Naive thymus-derived CD8-positive, alpha-beta T cell (primary cell): ENCODE measurements at regions not wholly inside any gene's neighbourhood (a gene's known extent, or its start where the extent isn't known, plus 50 kb on each side); places are given as distances from the start of the nearest gene placed in this dataset.
"Not testable (repeated sequence)": the region's sequence is repeated elsewhere in the genome, so short reads cannot be mapped to it uniquely, and the experiment has no call there.

Experiments used
- ATAC-seq, 2 donors: fragments of 150-1000 bp; cut with Tn5 transposase in 1 of 2; sonication (Bioruptor Pico), chemical (Tn5 transposase) in 1 of 2; 1 replicate in 1 of 2; 2 replicates in 1 of 2; pipeline ENCODE4 v1.10.0; 2021; ENCODE audit warnings: mild to moderate bottlenecking in 2 of 2, moderate library complexity in 2 of 2
- POLR2A ChIA-PET: fragments of 350-600 bp; sonication (Branson Sonifier 250); formaldehyde crosslinking; loops from one replicate; lab custom pipeline; 2021; ENCODE audit warnings: antibody characterized with exemption; lab: Charles Lee
- DNase-seq, 10 donors: peaks; one replicate each; pipeline versions ENCODE4 v3.0.0 to v3.0.0-alpha.2; 2020 to 2022
- H3K27ac Mint-ChIP-seq, 10 donors: one replicate each; pipeline ENCODE4 v1.8.0; 2020 to 2022; ENCODE audit warnings: mild to moderate bottlenecking in 10 of 10, mixed read lengths in 10 of 10, moderate library complexity in 4 of 10, inconsistent platforms in 1 of 10
- H3K27me3 Mint-ChIP-seq, 5 donors: one replicate each; pipeline ENCODE4 v1.8.0; 2021 to 2022; ENCODE audit warnings: mixed read lengths in 5 of 5
- H3K36me3 Mint-ChIP-seq, 3 donors: one replicate each; pipeline ENCODE4 v1.8.0; 2020 to 2022; ENCODE audit warnings: mixed read lengths in 3 of 3, mild to moderate bottlenecking in 2 of 3, inconsistent platforms in 1 of 3
- H3K4me1 Mint-ChIP-seq, 4 donors: one replicate each; pipeline ENCODE4 v1.8.0; 2021 to 2022; ENCODE audit warnings: mixed read lengths in 4 of 4
- H3K4me3 Mint-ChIP-seq, 10 donors: one replicate each; pipeline ENCODE4 v1.8.0; 2020 to 2022; ENCODE audit warnings: mild to moderate bottlenecking in 10 of 10, mixed read lengths in 10 of 10, moderate library complexity in 6 of 10, inconsistent platforms in 1 of 10
- H3K9me3 Mint-ChIP-seq, 9 donors: one replicate each; pipeline ENCODE4 v1.8.0; 2020 to 2022; ENCODE audit warnings: mixed read lengths in 9 of 9, mild to moderate bottlenecking in 3 of 9, inconsistent platforms in 1 of 9, moderate library complexity in 1 of 9

DNA sequence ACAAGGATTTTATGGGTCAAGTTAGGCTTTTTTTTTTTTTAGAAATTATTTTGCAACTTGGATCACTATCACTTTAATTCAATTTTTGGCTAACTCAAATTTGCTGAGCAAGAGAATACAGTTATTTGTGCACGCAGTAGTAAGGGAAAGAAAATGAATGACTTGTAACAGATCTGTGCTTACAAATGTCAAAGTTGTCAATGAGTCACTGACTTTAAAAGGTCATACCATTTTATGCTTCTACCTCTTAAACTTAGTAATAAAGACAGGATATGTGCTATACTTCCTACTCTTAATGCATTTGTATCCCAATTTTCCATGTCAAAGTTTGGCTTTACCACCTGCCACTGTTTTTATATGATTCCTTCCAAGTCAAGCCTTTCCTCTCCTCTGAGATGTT lies 131.1 kb upstream of the FBXO33 start:
- DNase-seq, result no peak
- Mint-ChIP-seq H3K36me3 (peaks cover 0 to 25% (median 13%) of the 10 kb centered on the region in 3 donors), H3K27ac (no peak overlapping the region), H3K27me3 (no peaks in the 10 kb centered on the region), H3K9me3 (peaks cover 7 to 47% (median 34%) of the 10 kb centered on the region in 9 donors), H3K4me3 (no peak overlapping the region), H3K4me1 (no peaks in the 10 kb centered on the region)
- POLR2A ChIA-PET, result no interaction called here
- ATAC-seq, result no peak

DNA sequence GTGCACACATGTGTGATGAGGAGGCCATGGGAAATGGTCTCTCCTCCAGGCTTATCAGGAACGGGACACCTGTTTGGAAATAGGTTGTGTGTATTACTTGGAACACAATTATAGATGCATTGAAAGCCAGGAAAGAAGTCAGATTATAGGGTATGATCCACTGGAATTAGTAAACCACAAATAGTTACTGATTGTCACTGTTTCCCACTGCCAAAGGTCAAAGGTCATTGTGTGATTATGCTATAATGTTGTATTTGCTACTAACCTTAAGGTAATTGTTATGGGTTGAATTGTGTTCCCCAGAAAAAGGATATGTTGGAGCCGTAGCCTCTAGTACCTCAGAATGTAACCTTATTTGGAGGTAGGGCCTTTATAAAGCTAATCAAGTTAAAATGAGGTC lies 129.9 kb upstream of the FBXO33 start:
- Mint-ChIP-seq H3K4me1 (no peaks in the 10 kb centered on the region), H3K27me3 (no peaks in the 10 kb centered on the region), H3K4me3 (no peak overlapping the region), H3K9me3 (peaks cover 10 to 49% (median 38%) of the 10 kb centered on the region in 9 donors), H3K27ac (no peak overlapping the region), H3K36me3 (peaks cover 0 to 25% (median 15%) of the 10 kb centered on the region in 3 donors)
- POLR2A ChIA-PET, result no interaction called here
- ATAC-seq, result no peak
- no peak for DNase-seq

GRCh38 chr14:39558525-39558924 lies 126.3 kb upstream of the FBXO33 start:
- DNase-seq, result no peak
- POLR2A ChIA-PET, result no interaction called here
- Mint-ChIP-seq H3K27me3 (no peaks in the 10 kb centered on the region), H3K9me3 (peaks cover 11 to 71% (median 43%) of the 10 kb centered on the region in 9 donors), H3K27ac (no peak overlapping the region), H3K4me1 (no peaks in the 10 kb centered on the region), H3K4me3 (no peak overlapping the region), H3K36me3 (peaks cover 0 to 30% (median 30%) of the 10 kb centered on the region in 3 donors)
- ATAC-seq, result no peak

- Mint-ChIP-seq H3K27ac (no peak overlapping the region), H3K4me3 (no peak overlapping the region), H3K27me3 (no peaks in the 10 kb centered on the region), H3K9me3 (peaks cover 11 to 69% (median 39%) of the 10 kb centered on the region in 9 donors), H3K4me1 (no peaks in the 10 kb centered on the region), H3K36me3 (peaks cover 0 to 32% (median 27%) of the 10 kb centered on the region in 3 donors)
- DNase-seq (no peak), ATAC-seq (no peak)
- POLR2A ChIA-PET, result no interaction called here
These were observed 123.5 kb upstream of the FBXO33 start for GRCh38 chr14:39555749-39556148.

- ATAC-seq (no peak), DNase-seq (no peak)
- POLR2A ChIA-PET, result no interaction called here
- Mint-ChIP-seq H3K36me3 (peaks cover 0 to 28% (median 26%) of the 10 kb centered on the region in 3 donors), H3K4me3 (no peak overlapping the region), H3K27ac (no peak overlapping the region), H3K9me3 (peaks cover 11 to 69% (median 35%) of the 10 kb centered on the region in 9 donors), H3K4me1 (no peaks in the 10 kb centered on the region), H3K27me3 (no peaks in the 10 kb centered on the region)
These were observed 122.3 kb upstream of the FBXO33 start for GRCh38 chr14:39554576-39554975.

DNA sequence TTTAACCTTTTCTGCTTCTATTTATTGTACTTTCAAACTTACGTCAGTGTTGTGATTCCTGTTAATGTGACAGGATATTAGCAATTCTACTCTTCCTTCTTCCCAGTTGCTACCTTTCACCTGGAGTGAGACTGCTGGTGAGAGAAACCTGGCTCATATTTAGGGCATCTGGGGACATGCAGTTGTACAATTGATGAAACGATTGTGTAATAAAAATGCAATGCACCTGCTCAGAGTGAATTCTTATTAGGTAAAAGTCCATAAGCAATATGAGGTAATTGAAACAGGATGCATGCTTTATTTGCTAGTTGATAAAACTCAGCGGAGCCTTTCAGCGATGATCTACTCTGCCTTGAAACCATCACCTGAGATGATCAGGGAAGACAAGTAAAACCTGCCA lies 116.1 kb upstream of the FBXO33 start:
- no peaks in the 10 kb centered on the region for H3K27me3 Mint-ChIP-seq

DNA sequence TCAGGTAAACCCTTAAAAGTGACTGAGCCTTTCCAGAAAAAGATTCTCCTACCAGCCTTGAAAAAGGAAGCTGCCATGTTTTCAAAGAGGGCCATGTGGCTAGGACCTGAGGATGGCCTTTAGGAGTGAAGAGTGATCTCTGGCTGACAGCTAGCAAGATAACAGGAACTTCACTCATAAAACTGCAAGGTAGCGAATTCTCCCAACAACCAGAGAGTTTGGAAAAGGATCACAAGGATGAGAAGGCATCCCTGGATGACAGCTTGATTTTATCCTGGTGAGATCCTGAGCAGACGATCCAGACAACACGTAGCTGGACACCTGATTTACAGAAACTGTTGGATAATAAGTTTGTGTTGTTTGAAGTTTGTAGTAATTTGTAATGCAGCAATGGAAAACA lies 115.6 kb upstream of the FBXO33 start:
- Mint-ChIP-seq H3K27me3 (no peaks in the 10 kb centered on the region), H3K4me1 (no peaks in the 10 kb centered on the region), H3K36me3 (peaks cover 0 to 26% (median 8%) of the 10 kb centered on the region in 3 donors), H3K27ac (no peak overlapping the region), H3K9me3 (peaks cover 0 to 78% (median 31%) of the 10 kb centered on the region in 9 donors), H3K4me3 (no peak overlapping the region)
- POLR2A ChIA-PET, result no interaction called here
- ATAC-seq (no peak), DNase-seq (no peak)

More for the DNA sequence above, 116.1 kb upstream of the FBXO33 start:
- POLR2A ChIA-PET, result no interaction called here
- no peak overlapping the region for H3K4me3 Mint-ChIP-seq
- peaks cover 0 to 24% (median 8%) of the 10 kb centered on the region in 3 donors for H3K36me3 Mint-ChIP-seq
- H3K4me1 Mint-ChIP-seq, result no peaks in the 10 kb centered on the region
- ATAC-seq (no peak), DNase-seq (no peak)
- H3K9me3 Mint-ChIP-seq, result peaks cover 0 to 78% (median 30%) of the 10 kb centered on the region in 9 donors
- no peak overlapping the region for H3K27ac Mint-ChIP-seq

DNA sequence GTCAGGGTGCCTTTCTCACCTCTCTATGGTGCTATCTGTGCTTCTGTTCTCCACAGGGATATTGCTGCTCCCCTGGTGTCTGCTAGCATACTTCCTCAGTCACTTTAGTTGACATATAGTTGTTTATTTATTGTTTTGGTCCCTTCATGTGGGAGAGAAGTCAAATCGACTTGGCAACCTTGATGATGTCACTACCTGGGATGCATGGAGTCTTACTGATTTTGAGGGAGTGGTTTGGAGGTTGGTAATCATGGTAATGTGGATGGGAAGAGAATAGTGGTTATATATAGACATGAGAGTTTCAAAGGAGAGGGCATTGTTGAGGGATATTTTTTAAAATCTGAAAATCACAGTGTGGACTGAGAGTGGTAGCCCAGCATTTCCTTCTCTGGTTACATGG lies 73.6 kb upstream of the FBXO33 start:
- no peak for DNase-seq
- POLR2A ChIA-PET, result no interaction called here
- no peak overlapping the region for H3K27ac Mint-ChIP-seq
- H3K4me1 Mint-ChIP-seq, result peaks cover 0 to 2% (median 0%) of the 10 kb centered on the region in 4 donors
- no peaks in the 10 kb centered on the region for H3K27me3 Mint-ChIP-seq
- peaks cover 5 to 27% (median 22%) of the 10 kb centered on the region in 3 donors for H3K36me3 Mint-ChIP-seq
- ATAC-seq, result no peak
- H3K4me3 Mint-ChIP-seq, result no peak overlapping the region
- H3K9me3 Mint-ChIP-seq, result peaks cover 0 to 31% (median 20%) of the 10 kb centered on the region in 9 donors

- Mint-ChIP-seq H3K9me3 (peaks cover 0 to 20% (median 16%) of the 10 kb centered on the region in 9 donors), H3K4me3 (no peak overlapping the region), H3K4me1 (peaks cover 0 to 4% (median 0%) of the 10 kb centered on the region in 4 donors), H3K36me3 (peaks cover 7 to 19% (median 10%) of the 10 kb centered on the region in 3 donors), H3K27ac (no peak overlapping the region), H3K27me3 (peaks cover 0 to 5% (median 0%) of the 10 kb centered on the region in 5 donors)
- no peak for DNase-seq
- ATAC-seq, result no peak
- POLR2A ChIA-PET, result no interaction called here
These were observed 68.0 kb upstream of the FBXO33 start for GRCh38 chr14:39500253-39500652.

GRCh38 chr14:39499514-39499913 lies 67.3 kb upstream of the FBXO33 start:
- no peak for ATAC-seq
- no peak overlapping the region for H3K27ac Mint-ChIP-seq
- peaks cover 0 to 22% (median 17%) of the 10 kb centered on the region in 9 donors for H3K9me3 Mint-ChIP-seq
- peaks cover 7 to 22% (median 12%) of the 10 kb centered on the region in 3 donors for H3K36me3 Mint-ChIP-seq
- H3K27me3 Mint-ChIP-seq, result peaks cover 0 to 5% (median 0%) of the 10 kb centered on the region in 5 donors
- no peak for DNase-seq
- peaks cover 0 to 2% (median 0%) of the 10 kb centered on the region in 4 donors for H3K4me1 Mint-ChIP-seq
- H3K4me3 Mint-ChIP-seq, result no peak overlapping the region
- POLR2A ChIA-PET, result no interaction called here

DNA sequence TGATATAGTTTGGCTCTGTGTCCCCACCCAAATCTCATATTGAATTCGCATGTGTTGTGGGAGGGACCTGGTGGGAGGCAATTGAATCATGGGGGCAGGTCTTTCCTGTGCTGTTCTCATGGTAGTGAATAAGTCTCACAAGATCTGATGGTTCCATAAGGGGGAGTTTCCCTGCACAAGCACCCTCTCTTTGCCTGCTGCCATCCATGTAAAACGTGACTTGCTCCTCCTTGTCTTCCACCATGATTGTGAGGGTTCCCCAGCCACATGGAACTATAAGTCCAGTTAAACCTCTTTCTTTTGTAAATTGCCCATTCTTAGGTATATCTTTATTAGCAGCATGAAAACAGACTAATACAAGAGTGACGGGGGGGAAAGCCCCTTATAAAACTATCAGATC lies 65.4 kb upstream of the FBXO33 start:
- Mint-ChIP-seq H3K9me3 (peaks cover 0 to 22% (median 17%) of the 10 kb centered on the region in 9 donors), H3K36me3 (peaks cover 7 to 22% (median 12%) of the 10 kb centered on the region in 3 donors)
- H3K27ac Mint-ChIP-seq, POLR2A ChIA-PET, H3K4me1 Mint-ChIP-seq, H3K4me3 Mint-ChIP-seq, ATAC-seq, H3K27me3 Mint-ChIP-seq, DNase-seq: not testable (repeated sequence)

GRCh38 chr14:39492267-39492666 lies 60.0 kb upstream of the FBXO33 start:
- Mint-ChIP-seq H3K27me3 (peaks cover 0 to 5% (median 0%) of the 10 kb centered on the region in 5 donors), H3K4me1 (peaks cover 0 to 4% (median 0%) of the 10 kb centered on the region in 4 donors), H3K36me3 (peaks cover 3 to 14% (median 12%) of the 10 kb centered on the region in 3 donors)

DNA sequence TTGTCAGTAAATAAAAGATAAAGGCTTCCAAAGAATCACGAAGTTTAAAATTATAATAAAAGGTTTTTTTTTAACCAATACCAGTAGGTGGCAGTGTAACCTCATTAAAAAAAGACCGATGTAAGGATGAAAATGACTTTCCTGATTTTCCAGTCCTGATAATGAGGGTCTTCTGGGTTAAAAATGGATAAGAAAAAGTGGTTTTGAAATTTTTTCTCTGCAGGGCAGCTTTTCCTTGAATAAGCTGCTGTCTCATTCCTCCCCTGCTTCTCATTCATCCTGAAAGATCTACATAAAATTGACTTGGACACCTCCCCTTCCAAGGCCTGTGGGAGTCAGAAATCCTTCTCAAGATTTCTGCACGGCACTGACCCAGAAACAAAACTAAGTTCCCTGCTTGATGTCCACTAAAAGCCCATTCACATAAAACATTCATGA lies 58.9 kb upstream of the FBXO33 start:
- H3K4me1 Mint-ChIP-seq, result peaks cover 0 to 3% (median 0%) of the 10 kb centered on the region in 4 donors
- peaks cover 0 to 4% (median 0%) of the 10 kb centered on the region in 5 donors for H3K27me3 Mint-ChIP-seq
- POLR2A ChIA-PET, result no interaction called here
- DNase-seq (peak in 3 of 10 donors; percentile 40 to 48 (median 46)), ATAC-seq (no peak)
- H3K4me3 Mint-ChIP-seq, result no peak overlapping the region
- peaks cover 0 to 12% (median 7%) of the 10 kb centered on the region in 9 donors for H3K9me3 Mint-ChIP-seq
- peaks cover 2 to 12% (median 10%) of the 10 kb centered on the region in 3 donors for H3K36me3 Mint-ChIP-seq
- H3K27ac Mint-ChIP-seq, result peak overlapping the region in 1 of 10 donors; percentile 27

More at GRCh38 chr14:39492267-39492666, 60.0 kb upstream of the FBXO33 start:
- H3K9me3 Mint-ChIP-seq, result peaks cover 0 to 15% (median 9%) of the 10 kb centered on the region in 9 donors
- no peak overlapping the region for H3K4me3 Mint-ChIP-seq
- POLR2A ChIA-PET, result no interaction called here
- no peak overlapping the region for H3K27ac Mint-ChIP-seq
- ATAC-seq (no peak), DNase-seq (no peak)
